Esophagus squamous epithelium (tissue), 5 donors: ENCODE measurements at regions not wholly inside any gene's neighbourhood (a gene's known extent, or its start where the extent isn't known, plus 50 kb on each side); places are given as distances from the start of the nearest gene placed in this dataset.

ENCODE experiments used
- DNase-seq: peaks from one replicate; lab custom pipeline; 2025; lab: John Stamatoyannopoulos, UW
- H3K27ac ChIP-seq, 4 donors: fragments of 200-600 bp; sonication (generic); one replicate each; pipeline ENCODE4 v1.5.1; 2016 to 2019; ENCODE audit warnings: mild to moderate bottlenecking in 1 of 4
- H3K27me3 ChIP-seq, 4 donors: fragments of 200-600 bp; sonication (generic); 1 replicate in 3 of 4; 2 replicates in 1 of 4; pipeline versions ENCODE4 v1.5.1 to v1.6.0; 2017 to 2021; ENCODE audit warnings: antibody characterized with exemption in 1 of 4
- H3K36me3 ChIP-seq, 3 donors: fragments of 200-600 bp; sonication (generic); one replicate each; pipeline ENCODE4 v1.5.1; 2016 to 2019
- H3K4me1 ChIP-seq, 3 donors: fragments of 200-600 bp; sonication (generic); one replicate each; pipeline ENCODE4 v1.5.1; 2017 to 2019
- H3K4me3 ChIP-seq, 4 donors: fragments of 200-600 bp; sonication (generic); 1 replicate in 3 of 4; 2 replicates in 1 of 4; pipeline ENCODE4 v1.5.1; 2016 to 2019; ENCODE audit warnings: mild to moderate bottlenecking in 2 of 4, moderate library complexity in 1 of 4
- H3K9me3 ChIP-seq, 3 donors: fragments of 200-600 bp; sonication (generic); one replicate each; pipeline ENCODE4 v1.5.1; 2016 to 2019
- POLR2A ChIP-seq, 4 donors: fragments of 450-650 bp; IDR thresholded peaks; one replicate each; pipeline ENCODE4 v1.6.1; 2017; ENCODE audit warnings: antibody characterized with exemption in 4 of 4, mild to moderate bottlenecking in 4 of 4, moderate library complexity in 3 of 4
- WGBS, 2 donors: methylation state at CpG; one replicate each; pipeline ENCODE4 v1.1.5; 2018; 5-methylcytosine and 5-hydroxymethylcytosine counted together
- intact Hi-C: fragments of 100-400 bp; cut with DNase I; formaldehyde crosslinking; loops from one replicate; pipeline ENCODE4 v1.15.0; 2022
- TF ChIP-seq, protein P1 (sequence below), 6 experiments: fragments of 450-650 bp in 4 of 6; fragments of 200-600 bp in 2 of 6; sonication (generic) in 2 of 6; IDR thresholded peaks; one replicate each; pipeline ENCODE4 v1.5.1; 2016 to 2019; ENCODE audit warnings: antibody characterized with exemption in 6 of 6, mild to moderate bottlenecking in 4 of 6, moderate library complexity in 4 of 6
- donor health status: DM: yes; HTN: yes; CAD: no.

DNA sequence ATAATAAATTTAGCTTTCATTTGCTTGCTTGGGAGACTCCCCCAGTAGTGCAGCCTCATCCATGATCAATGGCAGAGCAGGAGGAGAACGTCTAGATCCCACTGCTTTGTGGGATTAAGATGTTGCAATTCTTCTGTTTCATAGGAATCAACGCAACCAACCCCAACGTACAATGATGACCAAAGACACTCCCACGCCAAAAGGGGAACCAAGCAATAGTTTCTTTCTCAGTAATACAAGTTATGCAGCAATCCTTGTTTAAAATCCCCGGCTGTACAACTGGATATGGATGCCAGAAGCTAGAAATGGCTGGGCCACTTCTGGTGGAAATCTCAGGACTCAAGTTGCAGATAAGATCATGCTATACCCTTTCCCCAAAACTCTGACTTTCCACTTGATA lies 411.2 kb downstream of the VPS13C start:
- WGBS, 2 donors, result 67 to 79% methylated on average over 5 of the region's 5 CpGs
- H3K27ac ChIP-seq, result no peak overlapping the region
- DNase-seq, result no peak
- peaks cover 0 to 10% (median 0%) of the 10 kb centered on the region in 4 donors for H3K27me3 ChIP-seq
- H3K4me1 ChIP-seq, result peaks cover 0 to 15% (median 0%) of the 10 kb centered on the region in 3 donors
- H3K4me3 ChIP-seq, result no peak overlapping the region
- H3K9me3 ChIP-seq, result no peaks in the 10 kb centered on the region
- no peaks in the 10 kb centered on the region for H3K36me3 ChIP-seq
- TF ChIP-seq, protein P1, sequence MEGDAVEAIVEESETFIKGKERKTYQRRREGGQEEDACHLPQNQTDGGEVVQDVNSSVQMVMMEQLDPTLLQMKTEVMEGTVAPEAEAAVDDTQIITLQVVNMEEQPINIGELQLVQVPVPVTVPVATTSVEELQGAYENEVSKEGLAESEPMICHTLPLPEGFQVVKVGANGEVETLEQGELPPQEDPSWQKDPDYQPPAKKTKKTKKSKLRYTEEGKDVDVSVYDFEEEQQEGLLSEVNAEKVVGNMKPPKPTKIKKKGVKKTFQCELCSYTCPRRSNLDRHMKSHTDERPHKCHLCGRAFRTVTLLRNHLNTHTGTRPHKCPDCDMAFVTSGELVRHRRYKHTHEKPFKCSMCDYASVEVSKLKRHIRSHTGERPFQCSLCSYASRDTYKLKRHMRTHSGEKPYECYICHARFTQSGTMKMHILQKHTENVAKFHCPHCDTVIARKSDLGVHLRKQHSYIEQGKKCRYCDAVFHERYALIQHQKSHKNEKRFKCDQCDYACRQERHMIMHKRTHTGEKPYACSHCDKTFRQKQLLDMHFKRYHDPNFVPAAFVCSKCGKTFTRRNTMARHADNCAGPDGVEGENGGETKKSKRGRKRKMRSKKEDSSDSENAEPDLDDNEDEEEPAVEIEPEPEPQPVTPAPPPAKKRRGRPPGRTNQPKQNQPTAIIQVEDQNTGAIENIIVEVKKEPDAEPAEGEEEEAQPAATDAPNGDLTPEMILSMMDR (IDR thresholded peaks at IDR 0.05), result no peak
- TF ChIP-seq POLR2A (IDR thresholded peaks at IDR 0.05), result no peak
- intact Hi-C loops, result no loop called here

DNA sequence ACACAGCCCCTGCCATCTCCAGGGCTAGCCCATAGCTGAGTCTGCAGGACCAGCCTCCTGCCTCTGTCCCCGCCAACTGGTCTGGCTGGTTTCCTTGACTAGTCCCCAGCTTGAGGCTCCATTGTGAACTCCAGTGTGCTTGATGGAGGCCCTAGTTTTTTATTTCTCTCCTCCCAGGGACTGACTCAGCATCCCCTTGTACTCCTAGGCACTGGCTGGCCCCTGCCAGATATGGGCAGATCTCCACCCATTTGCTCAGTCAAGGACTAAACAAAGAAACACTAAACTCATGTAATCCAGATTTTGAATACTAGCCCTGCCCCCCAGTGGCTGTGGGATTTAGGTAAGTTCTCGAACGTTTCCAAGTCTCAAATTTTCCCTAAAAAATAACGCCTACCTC lies 415.4 kb upstream of the RORA start:
- DNase-seq, result no peak

DNA sequence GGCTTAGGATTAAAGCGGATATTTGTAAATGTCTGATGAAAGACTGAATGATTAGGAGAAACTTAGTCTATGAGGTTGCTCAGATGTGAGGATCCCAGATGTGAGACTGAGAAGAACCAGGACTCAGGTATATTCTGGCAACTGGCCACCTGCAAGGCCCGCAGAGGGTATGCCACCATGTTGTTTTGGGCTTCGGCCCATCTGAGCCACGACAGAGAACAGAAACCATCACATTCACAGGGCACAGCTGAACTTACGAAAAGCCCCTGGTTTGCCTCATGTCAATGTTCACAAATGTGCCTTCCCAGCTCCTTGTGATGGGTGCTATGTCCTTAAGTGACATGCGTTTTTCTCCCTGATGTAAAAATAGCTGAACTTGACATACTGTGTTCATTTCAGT lies 412.5 kb upstream of the RORA start:
- H3K27ac ChIP-seq, result no peak overlapping the region
- intact Hi-C loops, result no loop called here
- TF ChIP-seq POLR2A (IDR thresholded peaks at IDR 0.05), result no peak
- TF ChIP-seq, protein P1 (IDR thresholded peaks at IDR 0.05), result no peak
- DNase-seq, result no peak
- H3K4me3 ChIP-seq, result no peak overlapping the region
- peaks cover 0 to 4% (median 0%) of the 10 kb centered on the region in 4 donors for H3K27me3 ChIP-seq
- H3K4me1 ChIP-seq, result no peaks in the 10 kb centered on the region
- whole genome bisulfite sequencing, 2 donors, result 87% methylated on average over 6 of the region's 6 CpGs
- H3K9me3 ChIP-seq, result no peaks in the 10 kb centered on the region
- H3K36me3 ChIP-seq, result no peaks in the 10 kb centered on the region

More for the DNA sequence above, 415.4 kb upstream of the RORA start:
- TF ChIP-seq, protein P1 (IDR thresholded peaks at IDR 0.05), result no peak
- TF ChIP-seq POLR2A (IDR thresholded peaks at IDR 0.05), result no peak
- no peaks in the 10 kb centered on the region for H3K36me3 ChIP-seq
- intact Hi-C loops, result no loop called here
- peaks cover 0 to 13% (median 0%) of the 10 kb centered on the region in 4 donors for H3K27me3 ChIP-seq
- no peaks in the 10 kb centered on the region for H3K9me3 ChIP-seq
- no peak overlapping the region for H3K4me3 ChIP-seq
- H3K4me1 ChIP-seq, result no peaks in the 10 kb centered on the region
- 79 to 88% methylated on average over 4 of the region's 4 CpGs for WGBS, 2 donors
- no peak overlapping the region for H3K27ac ChIP-seq

DNA sequence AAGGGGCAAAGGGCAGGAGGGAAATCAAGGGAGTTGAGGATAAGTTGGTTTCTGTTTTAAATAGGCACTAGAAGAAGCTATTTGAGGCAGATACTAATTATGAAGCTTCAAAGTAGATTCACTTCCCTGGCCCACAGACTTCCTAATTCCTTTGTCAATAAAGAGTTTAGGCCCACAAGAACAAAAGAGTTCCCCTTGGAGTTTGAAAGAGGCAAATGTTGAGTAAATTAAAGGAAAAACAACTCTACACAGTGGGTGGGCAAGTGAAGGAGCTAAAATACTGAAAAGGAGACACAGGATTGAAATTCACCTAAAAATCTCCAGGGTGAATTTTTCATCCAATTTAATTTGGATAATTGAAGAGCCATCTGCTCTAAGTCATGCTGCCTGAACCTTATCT lies 411.7 kb upstream of the RORA start:
- intact Hi-C loops, result no loop called here
- H3K27ac ChIP-seq, result no peak overlapping the region
- no peak for TF ChIP-seq POLR2A (IDR thresholded peaks at IDR 0.05)
- TF ChIP-seq, protein P1 (IDR thresholded peaks at IDR 0.05), result no peak

DNA sequence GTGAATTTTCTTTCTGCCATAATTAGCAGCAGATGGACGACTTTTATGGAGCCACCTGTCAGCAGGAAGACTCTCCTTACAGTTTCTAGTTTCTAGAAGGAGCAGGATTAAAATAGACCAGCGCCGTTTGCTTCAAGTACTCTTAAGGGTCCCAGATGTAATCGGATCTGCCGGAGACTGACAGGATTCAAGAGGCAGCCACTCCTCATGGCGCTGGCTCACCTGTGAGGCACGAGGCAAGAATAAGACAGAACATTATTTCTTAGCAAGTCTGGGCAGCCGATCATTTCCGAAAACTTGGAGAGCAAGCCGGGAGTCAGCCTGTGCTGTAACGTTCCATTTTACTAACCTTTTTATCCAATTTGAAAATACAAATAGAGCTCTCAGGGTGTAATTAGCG lies 410.4 kb upstream of the RORA start:
- Histone ChIP-seq H3K27ac (no peak overlapping the region), H3K9me3 (no peaks in the 10 kb centered on the region), H3K4me3 (no peak overlapping the region), H3K27me3 (peaks cover 0 to 11% (median 0%) of the 10 kb centered on the region in 4 donors), H3K36me3 (no peaks in the 10 kb centered on the region), H3K4me1 (no peaks in the 10 kb centered on the region)
- WGBS, 2 donors, result 43 to 52% methylated on average over 12 of the region's 12 CpGs
- no peak for DNase-seq
- TF ChIP-seq POLR2A (IDR thresholded peaks at IDR 0.05), result no peak
- TF ChIP-seq, protein P1 (IDR thresholded peaks at IDR 0.05), result no peak
- intact Hi-C loops, result no loop called here

More for the DNA sequence above, 411.7 kb upstream of the RORA start:
- Histone ChIP-seq H3K27me3 (peaks cover 0 to 4% (median 0%) of the 10 kb centered on the region in 4 donors), H3K36me3 (no peaks in the 10 kb centered on the region), H3K9me3 (no peaks in the 10 kb centered on the region), H3K4me3 (no peak overlapping the region), H3K4me1 (no peaks in the 10 kb centered on the region)
- no peak for DNase-seq
